HG03097 (cell line): ENCODE measurements at regions not wholly inside any gene's neighbourhood (a gene's known extent, or its start where the extent isn't known, plus 50 kb on each side); places are given as distances from the start of the nearest gene placed in this dataset.

Experiments used
- ATAC-seq: cut with Tn5 transposase; IDR thresholded peaks from one replicate; pipeline ENCODE4 v1.9.1; 2021; ENCODE audit not compliant: unreplicated experiment, low FRiP score

DNA sequence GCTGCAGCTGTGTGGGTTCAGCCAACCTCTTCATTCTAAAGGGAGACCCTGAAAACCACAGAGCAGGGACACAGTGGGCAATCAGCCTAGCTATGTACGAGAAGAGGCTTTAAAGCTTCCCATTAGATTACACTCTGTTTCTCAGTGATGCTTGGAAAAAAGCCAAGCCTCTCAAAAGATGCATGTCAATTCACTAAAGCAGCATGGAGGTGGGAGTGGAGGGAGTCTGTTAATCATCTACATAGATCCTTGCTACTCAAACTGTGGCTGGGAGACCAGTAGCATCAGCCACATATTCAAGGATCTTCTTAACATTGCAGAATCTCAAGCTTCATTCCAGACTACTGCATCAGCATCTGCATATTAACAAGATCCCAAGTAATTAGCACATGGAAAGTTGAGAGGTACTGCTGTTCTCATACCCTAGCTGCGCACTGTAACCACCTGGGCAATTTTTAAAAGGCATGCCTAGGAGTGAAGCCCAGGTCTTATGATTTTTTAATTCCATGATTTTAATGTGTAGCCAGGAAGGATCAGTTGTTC lies 305.9 kb downstream of the PMP22 start:
- ATAC-seq: no peak

- no peak for ATAC-seq
These were observed 311.7 kb downstream of the PMP22 start for GRCh38 chr17:14953405-14953804.

GRCh38 chr17:14950686-14951085 lies 314.4 kb downstream of the PMP22 start:
- ATAC-seq: no peak

DNA sequence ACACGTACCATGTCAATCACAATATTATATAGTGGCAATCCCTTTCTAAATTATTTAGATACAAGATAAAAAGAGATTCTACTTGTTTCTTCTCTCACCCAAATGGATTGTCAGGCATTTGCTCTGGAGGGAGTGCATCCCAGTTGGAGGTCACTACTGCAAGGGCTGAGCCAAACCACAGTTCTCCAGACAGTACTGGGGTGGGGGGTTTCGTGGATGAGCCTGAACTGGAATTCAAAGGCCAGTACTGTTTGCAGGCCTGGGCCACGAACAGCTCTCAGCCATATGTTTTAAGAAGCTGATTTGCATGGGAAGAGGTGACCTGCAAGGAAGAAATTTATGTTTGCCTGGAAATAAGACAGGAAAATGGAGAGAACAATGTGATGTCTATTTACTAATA lies 314.9 kb downstream of the PMP22 start:
- no peak for ATAC-seq

- ATAC-seq: no peak
These were observed 317.5 kb downstream of the PMP22 start for GRCh38 chr17:14947671-14948070.

DNA sequence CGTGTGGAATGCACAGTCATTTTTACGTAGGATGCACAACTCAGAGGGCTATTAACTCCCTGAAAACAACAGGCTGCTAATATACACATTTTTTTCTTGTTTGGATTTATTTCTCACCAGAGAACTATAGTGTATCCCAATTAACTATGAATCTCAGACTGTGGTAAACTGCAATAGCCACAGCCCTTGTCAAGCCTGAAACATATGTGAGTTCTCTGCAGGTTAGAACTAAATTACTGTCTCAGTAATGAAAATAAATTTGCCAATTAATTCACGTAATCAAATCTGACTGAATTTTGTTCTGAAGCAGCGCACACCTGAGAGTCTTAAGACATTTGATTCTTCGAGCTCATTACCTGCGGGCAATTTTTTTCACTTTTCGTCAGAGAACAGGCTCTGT lies 318.6 kb downstream of the PMP22 start:
- ATAC-seq: no peak

DNA sequence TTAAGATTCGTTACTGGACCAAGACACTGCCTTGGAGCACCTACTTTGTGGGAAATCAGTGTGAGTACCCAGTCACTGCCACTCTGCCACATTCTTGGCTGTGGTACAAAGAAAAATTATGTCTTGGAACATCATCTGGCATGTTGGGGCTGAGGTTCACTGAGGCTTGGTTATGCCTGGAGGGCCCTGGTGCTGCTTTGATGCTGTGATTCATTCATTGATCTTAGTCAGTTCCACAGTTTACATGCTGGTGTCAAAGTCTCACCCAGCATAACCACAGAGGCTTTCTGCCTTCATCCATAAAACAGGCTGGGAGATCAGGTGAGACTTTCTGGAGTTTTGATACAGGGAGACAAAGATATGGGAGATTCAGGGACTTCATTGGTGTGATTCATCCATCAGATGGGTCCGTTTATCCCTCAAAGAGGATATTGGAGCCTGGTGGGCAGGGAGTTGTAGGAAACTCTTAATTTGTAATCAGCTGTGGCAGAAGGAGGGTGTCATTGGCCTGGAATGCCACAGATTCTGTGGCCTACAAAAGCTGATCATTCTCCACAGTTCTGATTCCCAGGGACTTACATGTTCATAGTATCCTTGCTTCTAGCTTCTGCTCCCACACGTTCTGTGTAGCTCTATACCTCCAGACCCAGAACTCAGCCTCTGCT lies 322.5 kb downstream of the PMP22 start:
- ATAC-seq: no peak

DNA sequence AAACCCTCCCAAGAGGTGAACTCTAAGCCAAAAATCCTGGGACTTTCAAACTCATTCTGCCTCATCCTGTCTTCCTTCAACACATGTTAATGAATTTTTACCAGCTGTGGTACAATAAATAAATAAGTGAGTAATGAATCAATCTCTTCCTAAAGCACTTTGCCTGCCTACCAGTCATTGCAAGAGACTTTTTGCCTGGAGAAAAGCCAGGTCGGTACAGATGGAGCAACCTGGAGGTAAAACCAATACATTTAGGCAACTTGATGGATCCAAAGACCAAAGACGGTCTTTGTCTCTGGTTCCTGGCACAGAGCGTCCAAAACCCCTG lies 324.2 kb downstream of the PMP22 start:
- no peak for ATAC-seq

DNA sequence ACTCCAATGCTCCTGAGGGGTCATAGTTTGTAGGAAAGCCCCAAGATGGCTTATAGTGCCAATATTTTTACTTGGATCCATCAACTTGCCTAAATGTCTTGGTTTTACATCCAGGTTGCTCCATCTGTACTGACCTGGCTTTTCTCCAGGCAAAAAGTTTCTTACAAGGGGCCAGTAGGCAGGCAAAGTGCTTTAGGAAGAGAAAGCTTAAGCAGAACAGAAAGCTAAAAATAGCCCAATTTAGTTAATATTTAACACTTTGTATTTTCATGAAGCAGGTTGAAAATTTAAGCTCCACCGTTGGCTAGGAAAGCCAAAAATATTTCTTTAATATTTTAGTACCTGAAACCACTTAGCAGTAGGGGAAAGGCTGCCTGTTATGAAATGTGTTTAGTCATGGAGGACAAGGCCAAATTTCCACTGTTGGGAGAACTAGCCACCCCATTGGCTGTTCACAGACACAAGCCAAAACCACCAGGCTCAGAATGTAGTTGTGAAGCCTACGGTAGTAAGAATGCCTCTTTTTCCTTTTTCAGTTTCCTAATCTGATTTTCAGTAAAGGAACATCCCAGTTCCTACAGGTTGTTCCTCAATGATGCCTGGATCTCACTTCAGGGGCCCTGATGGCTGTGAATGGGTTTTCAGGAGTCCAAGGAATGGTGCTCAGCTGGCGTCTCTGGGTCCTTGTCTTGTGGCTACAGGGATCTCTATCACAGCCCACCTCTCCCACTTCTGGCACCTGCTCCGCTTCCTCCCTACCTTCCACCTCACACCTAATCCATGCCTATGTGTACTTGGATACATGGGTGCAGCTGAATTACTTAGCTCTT lies 324.8 kb downstream of the PMP22 start:
- ATAC-seq: no peak

DNA sequence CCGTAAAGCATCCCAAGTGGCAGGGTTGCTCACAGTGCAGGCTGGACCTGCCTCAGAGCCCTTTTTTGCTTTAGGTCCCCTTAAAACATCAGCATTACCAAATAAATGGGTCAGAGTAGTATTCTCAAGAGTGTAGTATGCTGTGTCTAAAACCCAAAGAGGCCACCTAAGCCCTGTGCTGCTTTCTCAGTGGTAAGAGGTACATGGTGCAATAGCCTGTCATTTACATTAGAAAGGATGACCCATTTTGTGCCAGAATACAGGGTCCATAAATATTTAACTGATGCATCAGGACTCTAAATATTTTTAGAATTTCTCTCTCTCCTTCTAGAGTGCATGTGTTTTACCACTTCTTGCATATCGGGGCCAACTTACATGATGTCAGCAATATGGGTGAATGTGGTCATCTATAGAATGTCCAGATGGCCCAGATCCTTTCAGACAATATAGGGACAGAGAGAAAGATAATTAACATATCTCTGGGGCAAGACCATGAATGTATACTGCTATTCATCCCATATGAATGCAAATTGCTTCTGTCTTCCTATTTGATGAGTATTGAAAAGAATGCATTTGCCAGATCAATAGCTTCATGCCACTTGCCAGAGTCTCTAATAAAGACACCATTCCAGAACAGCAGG lies 329.2 kb downstream of the PMP22 start:
- no peak for ATAC-seq

GRCh38 chr17:14935139-14935841 lies 329.8 kb downstream of the PMP22 start:
- ATAC-seq: no peak

DNA sequence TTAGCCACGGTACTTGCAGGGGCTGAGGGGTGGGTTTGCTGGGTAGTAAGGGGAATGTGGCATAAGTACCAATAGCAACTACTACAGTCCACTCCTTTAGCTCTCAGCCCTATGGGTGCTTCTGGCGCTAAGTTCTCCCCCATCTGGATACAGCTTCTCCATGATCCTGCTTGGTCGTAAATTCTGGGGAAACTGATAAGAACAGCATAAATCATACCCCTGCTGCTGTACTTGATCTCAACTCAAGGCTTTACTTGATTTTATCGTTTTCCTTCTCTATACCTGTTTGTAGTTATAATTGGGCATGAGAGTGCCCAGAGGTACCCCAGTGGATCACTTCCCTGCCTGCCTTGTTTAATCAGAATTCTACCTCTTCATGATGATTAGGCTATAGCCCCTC lies 331.4 kb downstream of the PMP22 start:
- no peak for ATAC-seq

DNA sequence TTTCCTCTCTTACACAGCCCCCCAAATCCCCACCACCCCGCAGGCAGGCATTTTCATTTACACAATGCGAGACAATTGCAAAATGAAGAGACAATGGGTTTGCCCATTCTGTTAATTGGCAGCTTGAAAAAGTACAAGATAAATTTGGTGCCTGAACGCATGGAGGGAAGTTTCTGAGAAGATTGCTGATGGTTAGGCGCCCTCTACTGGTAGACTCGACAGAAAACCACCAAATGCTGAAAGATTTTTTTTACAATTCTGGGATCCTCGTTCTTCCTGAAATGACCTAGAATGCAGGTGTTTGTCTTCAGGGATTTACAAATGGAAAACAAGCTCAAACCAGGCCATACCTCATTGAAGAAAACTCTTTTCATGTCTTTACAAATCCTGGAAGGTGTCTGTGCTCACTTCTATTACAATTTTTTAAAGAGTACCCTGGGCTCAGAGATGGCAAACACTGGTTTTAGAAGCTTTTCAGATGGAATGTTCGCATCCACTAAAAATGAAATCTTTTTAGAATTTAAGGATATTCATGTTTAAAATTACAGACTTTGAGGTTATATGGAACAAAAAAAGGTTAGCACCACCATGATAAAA lies 338.5 kb downstream of the PMP22 start:
- ATAC-seq: no peak

GRCh38 chr17:14926073-14926472 lies 339.1 kb downstream of the PMP22 start:
- no peak for ATAC-seq

DNA sequence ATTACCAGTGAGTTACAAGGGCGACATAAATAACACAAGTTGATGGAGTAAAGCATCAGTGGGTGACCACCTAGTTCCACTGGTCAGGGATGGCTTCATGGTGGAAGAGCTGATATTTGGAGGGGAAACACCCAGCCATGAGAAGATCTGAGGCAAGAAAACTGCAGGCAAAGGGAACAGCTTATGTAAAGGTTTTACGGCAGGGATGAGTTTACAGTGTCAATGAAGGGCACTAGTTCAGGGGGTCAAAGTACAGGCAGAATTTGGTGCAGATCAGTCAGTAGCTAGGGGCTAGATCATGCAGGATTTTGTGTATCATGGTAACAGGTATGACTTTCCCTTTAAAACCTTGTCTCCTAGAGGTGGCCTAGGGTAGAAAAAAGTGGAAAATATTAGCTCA lies 339.6 kb downstream of the PMP22 start:
- no peak for ATAC-seq

- ATAC-seq: no peak
These were observed 341.1 kb downstream of the PMP22 start for GRCh38 chr17:14923981-14924380.

DNA sequence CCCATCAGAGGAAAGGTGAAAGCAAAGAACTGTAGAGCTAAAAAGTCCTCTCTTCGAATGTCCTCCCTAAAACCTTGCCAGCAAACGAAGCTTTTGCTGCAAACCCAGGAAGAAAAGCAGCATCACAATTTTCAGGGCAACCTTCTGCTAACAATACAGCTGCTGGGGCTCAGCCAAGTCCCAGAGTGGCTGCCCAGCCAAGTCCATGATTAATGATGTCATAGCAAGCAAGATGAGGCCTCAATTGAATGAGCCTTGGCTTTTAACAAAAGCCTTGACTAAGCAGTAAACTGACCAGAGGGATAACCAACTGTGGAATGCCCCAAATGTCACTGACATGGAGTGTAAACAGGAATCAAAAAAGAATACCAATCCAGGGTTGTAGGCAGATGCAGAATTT lies 342.7 kb downstream of the PMP22 start:
- no peak for ATAC-seq

DNA sequence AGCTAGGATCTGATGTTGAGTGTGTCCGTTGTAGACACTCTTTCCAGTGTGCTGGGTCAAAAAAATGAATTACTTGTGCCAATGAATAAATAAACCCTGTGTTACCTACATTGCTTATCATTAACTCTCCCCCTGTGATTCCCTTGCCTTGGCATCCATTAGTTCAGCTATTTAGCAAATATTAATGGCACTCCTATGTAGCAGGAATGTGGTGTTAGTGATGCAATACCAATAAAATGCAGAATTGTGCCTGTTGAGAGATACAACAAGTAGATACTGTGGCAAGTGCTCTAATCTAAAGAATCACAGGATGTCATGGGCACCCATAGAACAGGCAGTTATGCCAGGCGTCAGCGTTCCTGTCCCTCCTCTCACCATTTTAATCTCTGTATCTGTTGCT lies 343.2 kb downstream of the PMP22 start:
- ATAC-seq: no peak

DNA sequence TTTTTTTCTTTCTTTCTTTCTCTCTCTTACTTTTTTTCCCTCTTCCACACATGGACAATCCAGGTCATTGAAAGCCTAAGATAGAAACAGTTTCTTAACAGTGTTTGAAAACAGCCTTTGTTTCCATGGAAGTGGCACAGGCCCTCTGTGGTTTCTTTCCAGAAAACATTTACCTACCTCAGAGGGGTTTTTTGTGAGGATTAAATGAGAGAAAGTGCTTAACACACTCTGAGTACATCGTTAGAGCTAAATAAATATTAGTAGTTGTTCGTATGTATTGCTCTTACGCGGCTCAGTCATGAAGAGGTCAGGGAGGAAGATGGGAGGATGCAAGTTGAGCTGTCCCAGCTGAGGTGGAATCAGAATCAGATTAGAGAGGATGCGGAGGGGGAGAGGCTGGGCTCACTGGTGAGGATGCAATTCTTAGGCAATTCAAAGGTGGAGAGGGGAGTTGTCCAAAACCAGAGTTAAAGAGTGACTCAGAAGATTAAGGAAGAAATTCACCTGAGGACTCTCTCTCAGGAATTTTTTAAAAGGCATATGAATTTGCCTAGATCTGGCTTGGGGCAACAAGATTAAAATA lies 345.4 kb downstream of the PMP22 start:
- ATAC-seq: no peak

GRCh38 chr17:14919094-14919493 lies 346.0 kb downstream of the PMP22 start:
- ATAC-seq: no peak
